GM19240 (cell line): ENCODE measurements at regions not wholly inside any gene's neighbourhood (a gene's known extent, or its start where the extent isn't known, plus 50 kb on each side); places are given as distances from the start of the nearest gene placed in this dataset.
"Not testable (repeated sequence)": the region's sequence is repeated elsewhere in the genome, so short reads cannot be mapped to it uniquely, and the experiment has no call there.

Experiments used
- DNase-seq: peaks from one replicate; pipeline ENCODE4 v3.0.0; 2011; ENCODE audit warnings: low spot score; ENCODE audit not compliant: insufficient read length

- DNase-seq = no peak
Observed at GRCh38 chr3:16707260-16707659, 102.0 kb upstream of the DAZL start.

GRCh38 chr3:16708285-16708684 is 103.1 kb upstream of the DAZL start:
- no peak for DNase-seq

- not testable (repeated sequence) for DNase-seq
Observed at GRCh38 chr3:16711691-16712090, 106.5 kb upstream of the DAZL start.

- DNase-seq = no peak
Observed at GRCh38 chr3:16715281-16715680, 110.1 kb upstream of the DAZL start.

- DNase-seq = no peak
Observed at GRCh38 chr3:16719426-16719825, 114.2 kb upstream of the DAZL start.

- DNase-seq = no peak
Observed at GRCh38 chr3:16720367-16720940, 115.2 kb upstream of the DAZL start.

GRCh38 chr3:16721494-16721893 is 116.3 kb upstream of the DAZL start:
- no peak for DNase-seq

- DNase-seq = no peak
Observed at GRCh38 chr3:16723978-16724377, 118.8 kb upstream of the DAZL start.

- DNase-seq = no peak
Observed at GRCh38 chr3:16724487-16724886, 119.3 kb upstream of the DAZL start.

- DNase-seq = no peak
Observed at GRCh38 chr3:16725972-16726371, 120.7 kb upstream of the DAZL start.

GRCh38 chr3:16728770-16729745 is 123.8 kb upstream of the DAZL start:
- DNase-seq = no peak

- no peak for DNase-seq
Observed at GRCh38 chr3:16738451-16738850, 133.2 kb upstream of the DAZL start.

GRCh38 chr3:16739541-16740105 is 134.4 kb upstream of the DAZL start:
- no peak for DNase-seq

GRCh38 chr3:16740515-16740914 is 135.3 kb upstream of the DAZL start:
- no peak for DNase-seq

- DNase-seq = no peak
Observed at GRCh38 chr3:16741103-16741758, 136.0 kb upstream of the DAZL start.

- DNase-seq = no peak
Observed at GRCh38 chr3:16741890-16742289, 136.7 kb upstream of the DAZL start.

GRCh38 chr3:16743276-16743675 is 138.1 kb upstream of the DAZL start:
- no peak for DNase-seq

- DNase-seq = no peak
Observed at GRCh38 chr3:16759227-16759903, 125.4 kb upstream of the PLCL2 start.

- DNase-seq = no peak
Observed at GRCh38 chr3:16761571-16761970, 123.2 kb upstream of the PLCL2 start.

- no peak for DNase-seq
Observed at GRCh38 chr3:16765661-16766060, 119.1 kb upstream of the PLCL2 start.

- DNase-seq = no peak
Observed at GRCh38 chr3:16767006-16767405, 117.7 kb upstream of the PLCL2 start.
